ENCODE measurements at regions not wholly inside any gene's neighbourhood (a gene's known extent, or its start where the extent isn't known, plus 50 kb on each side); places are given as distances from the start of the nearest gene placed in this dataset.

DNA sequence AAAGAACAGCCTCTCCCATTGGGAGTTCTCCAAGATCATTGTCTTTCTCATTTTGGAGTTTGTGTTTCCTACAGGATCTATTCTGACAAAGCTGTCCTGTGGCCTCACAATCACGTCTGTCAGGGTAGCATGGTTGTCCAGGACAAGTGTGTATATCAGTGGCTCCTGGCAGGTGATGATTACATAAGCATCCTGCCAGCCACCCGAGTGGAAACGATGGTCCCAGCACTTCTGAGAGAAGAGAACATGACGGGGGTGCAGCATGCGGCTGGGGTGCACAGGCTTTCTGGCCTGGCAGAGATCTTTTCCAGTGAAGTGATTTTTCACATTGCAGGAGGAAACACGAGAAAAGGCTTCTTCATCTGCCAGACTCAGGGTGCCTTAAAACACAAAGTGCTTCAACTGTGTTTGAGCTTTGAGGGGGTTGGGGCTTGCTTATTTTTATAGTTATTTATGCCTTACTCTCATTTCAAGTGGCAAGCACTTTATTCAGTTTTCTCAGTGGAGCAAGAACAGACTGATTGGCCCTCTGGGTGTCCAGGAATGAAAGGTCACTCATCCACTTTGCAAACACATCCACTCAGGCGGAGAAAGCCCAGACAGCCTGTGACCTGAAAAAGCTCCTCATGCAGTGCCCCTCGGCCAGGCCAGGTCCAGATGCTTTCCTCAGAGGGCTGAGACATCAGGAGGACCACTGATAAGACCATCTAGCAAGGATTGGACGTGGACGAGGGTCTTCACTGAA lies 186.0 kb downstream of the DUSP10 start:
- H3K27ac ChIP-seq (ENCODE audit: low read depth, low read length): no peak overlapping the region
- TF ChIP-seq CTCF (IDR thresholded peaks at IDR 0.05; ENCODE audit: low read depth, low read length): no peak
- no peak for DNase-seq (ENCODE audit: low read depth, low spot score)
- H3K27me3 ChIP-seq (ENCODE audit: control insufficient read depth, insufficient read depth, low read length): no peaks in the 10 kb centered on the region
- POLR2A ChIA-PET: no interaction called here
- CTCF ChIA-PET: interaction anchor here (0.9 to 1.0 kb wide), 2 partner anchors 10 to 12 kb away, joined by 3 to 4 read pairs; no protein-coding TSS in a partner anchor
- no peak overlapping the region for H3K4me3 ChIP-seq (ENCODE audit: low read depth, low read length)
- no peaks in the 10 kb centered on the region for H3K9me3 ChIP-seq (ENCODE audit: control insufficient read depth, insufficient read depth, low read length)

- Histone ChIP-seq H3K27me3 (ENCODE audit: control insufficient read depth, insufficient read depth, low read length) (no peaks in the 10 kb centered on the region), H3K4me3 (ENCODE audit: low read depth, low read length) (no peak overlapping the region), H3K27ac (ENCODE audit: low read depth, low read length) (no peak overlapping the region), H3K9me3 (ENCODE audit: control insufficient read depth, insufficient read depth, low read length) (no peaks in the 10 kb centered on the region)
- ChIA-PET CTCF (interaction anchor here (0.9 to 1.0 kb wide), 2 partner anchors 9 to 13 kb away, joined by 3 to 4 read pairs; no protein-coding TSS in a partner anchor), POLR2A (no interaction called here)
- no peak for DNase-seq (ENCODE audit: low read depth, low spot score)
- TF ChIP-seq CTCF (IDR thresholded peaks at IDR 0.05; ENCODE audit: low read depth, low read length): no peak
Measured at GRCh38 chr1:221556435-221556834, 185.5 kb downstream of the DUSP10 start.

- no peaks in the 10 kb centered on the region for H3K9me3 ChIP-seq (ENCODE audit: control insufficient read depth, insufficient read depth, low read length)
- ChIA-PET POLR2A (no interaction called here), CTCF (interaction anchor here (0.9 to 1.9 kb wide), 3 partner anchors 9 to 14 kb away, joined by 3 to 11 read pairs (median 4); no protein-coding TSS in a partner anchor)
- no peak overlapping the region for H3K4me3 ChIP-seq (ENCODE audit: low read depth, low read length)
- no peak for TF ChIP-seq CTCF (IDR thresholded peaks at IDR 0.05; ENCODE audit: low read depth, low read length)
- no peak for DNase-seq (ENCODE audit: low read depth, low spot score)
- no peaks in the 10 kb centered on the region for H3K27me3 ChIP-seq (ENCODE audit: control insufficient read depth, insufficient read depth, low read length)
- H3K27ac ChIP-seq (ENCODE audit: low read depth, low read length): no peak overlapping the region
Measured at GRCh38 chr1:221557013-221557412, 184.9 kb downstream of the DUSP10 start.

- CTCF ChIA-PET: interaction anchor here (1.9 kb wide), 1 partner anchor 15 kb away, joined by 11 read pairs; no protein-coding TSS in a partner anchor
Measured at GRCh38 chr1:221558396-221558795, 183.5 kb downstream of the DUSP10 start.

More at GRCh38 chr1:221558396-221558795, 183.5 kb downstream of the DUSP10 start:
- H3K9me3 ChIP-seq (ENCODE audit: control insufficient read depth, insufficient read depth, low read length): peaks cover 3% of the 10 kb centered on the region; the same call in 1 of the 2 replicates
- POLR2A ChIA-PET: no interaction called here
- DNase-seq (ENCODE audit: low read depth, low spot score): no peak
- no peaks in the 10 kb centered on the region for H3K27me3 ChIP-seq (ENCODE audit: control insufficient read depth, insufficient read depth, low read length)
- no peak for TF ChIP-seq CTCF (IDR thresholded peaks at IDR 0.05; ENCODE audit: low read depth, low read length)
- H3K4me3 ChIP-seq (ENCODE audit: low read depth, low read length): no peak overlapping the region
- H3K27ac ChIP-seq (ENCODE audit: low read depth, low read length): no peak overlapping the region

Measured in AG04450 (cell line).